ENCODE measurements at regions not wholly inside any gene's neighbourhood (a gene's known extent, or its start where the extent isn't known, plus 50 kb on each side); places are given as distances from the start of the nearest gene placed in this dataset.

DNA sequence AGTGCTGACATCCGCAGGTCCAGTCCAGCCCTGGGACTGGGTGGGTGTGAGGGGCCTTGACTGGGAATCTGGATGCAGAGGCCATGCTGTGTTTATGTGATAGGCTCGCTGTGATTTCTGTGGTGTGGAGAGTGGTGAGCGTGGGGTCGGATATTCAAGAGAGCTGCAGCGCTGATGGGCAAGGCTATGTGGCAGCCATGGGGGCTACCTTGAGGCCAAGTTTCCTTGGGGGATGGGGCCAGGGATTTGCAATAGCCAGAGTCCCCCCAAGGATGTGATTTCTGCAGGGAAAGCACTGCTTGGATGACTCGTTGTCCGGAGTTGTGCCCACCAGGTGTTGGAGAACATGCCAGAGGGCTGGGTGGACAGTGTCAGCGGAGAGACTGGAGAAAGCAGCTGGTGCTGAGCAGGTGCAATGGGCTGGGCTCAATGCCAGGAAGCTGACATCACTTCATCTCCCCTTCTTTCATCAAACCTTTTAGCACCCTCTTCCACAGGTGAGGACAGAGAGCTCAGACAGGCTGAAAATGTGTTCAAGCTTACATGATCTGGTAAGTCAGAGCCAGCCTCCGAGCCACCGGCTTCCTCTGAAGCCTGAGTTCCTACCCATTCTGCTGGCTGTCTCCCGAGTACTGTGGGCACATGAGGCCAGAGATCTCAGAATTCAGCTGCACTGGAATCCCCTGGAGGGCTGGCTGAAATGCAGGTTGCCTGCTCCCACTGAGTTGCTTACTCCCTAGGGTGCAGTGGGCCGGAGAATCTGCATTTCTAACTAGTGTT is 132.9 kb downstream of the RHOU start:
- Histone ChIP-seq H3K4me2 (ENCODE audit: low read depth, low read length) (no peak overlapping the region), H3K36me3 (replicated peaks in 1 of 2; ENCODE audit: control insufficient read depth in 1 of 2, insufficient read depth in 2 of 2, low read length in 2 of 2) (no peaks in the 10 kb centered on the region), H2AFZ (ENCODE audit: low read length) (no peak overlapping the region), H3K27me3 (ENCODE audit: control insufficient read depth in 1 of 2, insufficient read depth in 2 of 2, low read length in 2 of 2) (no peaks in the 10 kb centered on the region), H3K4me3 (replicated peaks in 1 of 3; ENCODE audit: insufficient read depth in 1 of 3, low read depth in 2 of 3, low read length in 3 of 3) (no peak overlapping the region), H4K20me1 (ENCODE audit: insufficient read depth, low read length) (no peaks in the 10 kb centered on the region), H3K4me1 (ENCODE audit: insufficient read depth, low read length) (peaks cover 77% of the 10 kb centered on the region), H3K9ac (ENCODE audit: insufficient read depth, low read depth, low read length) (no peak overlapping the region), H3K27ac (ENCODE audit: extremely low read length, insufficient read depth, low read length) (no peak overlapping the region), H3K9me3 (ENCODE audit: low read length) (no peaks in the 10 kb centered on the region), H3K79me2 (ENCODE audit: insufficient read depth, low read length) (no peaks in the 10 kb centered on the region)
- no TSS peak for BruUV-seq (replicated peaks)
- ATAC-seq (no peak), DNase-seq (ENCODE audit: low spot score) (no peak), FAIRE-seq (no peak)
- WGBS (ENCODE audit: low lambda C conversion rate): 80% methylated on average over 9 of the region's 12 CpGs
- CTCF ChIA-PET (ENCODE audit: low intra/inter-chr PET ratio, low total read pairs): no interaction called here
- in situ Hi-C loops (cut with HindIII; ENCODE audit: extremely low pct_ligation_motif_present, low pct_unique_long_range_greater_than_20kb) (no loop called here), intact Hi-C loops (cut with micrococcal nuclease; ENCODE audit: unreplicated experiment) (loop anchor here (10.0 kb wide), 1 partner anchor 357 kb away; no protein-coding TSS in a partner anchor)
- TF ChIP-seq RBM39 (IDR thresholded peaks at IDR 0.05; ENCODE audit: low read depth, low read length, poor library complexity, severe bottlenecking): no peak
- no peak for TF ChIP-seq PAF1 (CRISPR knock-in tag; IDR thresholded peaks at IDR 0.05)
- TF ChIP-seq, protein P1, sequence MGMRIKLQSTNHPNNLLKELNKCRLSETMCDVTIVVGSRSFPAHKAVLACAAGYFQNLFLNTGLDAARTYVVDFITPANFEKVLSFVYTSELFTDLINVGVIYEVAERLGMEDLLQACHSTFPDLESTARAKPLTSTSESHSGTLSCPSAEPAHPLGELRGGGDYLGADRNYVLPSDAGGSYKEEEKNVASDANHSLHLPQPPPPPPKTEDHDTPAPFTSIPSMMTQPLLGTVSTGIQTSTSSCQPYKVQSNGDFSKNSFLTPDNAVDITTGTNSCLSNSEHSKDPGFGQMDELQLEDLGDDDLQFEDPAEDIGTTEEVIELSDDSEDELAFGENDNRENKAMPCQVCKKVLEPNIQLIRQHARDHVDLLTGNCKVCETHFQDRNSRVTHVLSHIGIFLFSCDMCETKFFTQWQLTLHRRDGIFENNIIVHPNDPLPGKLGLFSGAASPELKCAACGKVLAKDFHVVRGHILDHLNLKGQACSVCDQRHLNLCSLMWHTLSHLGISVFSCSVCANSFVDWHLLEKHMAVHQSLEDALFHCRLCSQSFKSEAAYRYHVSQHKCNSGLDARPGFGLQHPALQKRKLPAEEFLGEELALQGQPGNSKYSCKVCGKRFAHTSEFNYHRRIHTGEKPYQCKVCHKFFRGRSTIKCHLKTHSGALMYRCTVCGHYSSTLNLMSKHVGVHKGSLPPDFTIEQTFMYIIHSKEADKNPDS (CRISPR knock-in tag; IDR thresholded peaks at IDR 0.05): no peak
- no peak for TF ChIP-seq FOSL2 (CRISPR knock-in tag; IDR thresholded peaks at IDR 0.05)
- TF ChIP-seq DNMT1 (CRISPR knock-in tag; IDR thresholded peaks at IDR 0.05): no peak
- TF ChIP-seq ZNF777 (CRISPR knock-in tag; IDR thresholded peaks at IDR 0.05): no peak
- TF ChIP-seq PLRG1 (conservative IDR thresholded peaks at IDR 0.05): no peak
- TF ChIP-seq SSRP1 (CRISPR knock-in tag; IDR thresholded peaks at IDR 0.05): no peak
- TF ChIP-seq, protein P2, sequence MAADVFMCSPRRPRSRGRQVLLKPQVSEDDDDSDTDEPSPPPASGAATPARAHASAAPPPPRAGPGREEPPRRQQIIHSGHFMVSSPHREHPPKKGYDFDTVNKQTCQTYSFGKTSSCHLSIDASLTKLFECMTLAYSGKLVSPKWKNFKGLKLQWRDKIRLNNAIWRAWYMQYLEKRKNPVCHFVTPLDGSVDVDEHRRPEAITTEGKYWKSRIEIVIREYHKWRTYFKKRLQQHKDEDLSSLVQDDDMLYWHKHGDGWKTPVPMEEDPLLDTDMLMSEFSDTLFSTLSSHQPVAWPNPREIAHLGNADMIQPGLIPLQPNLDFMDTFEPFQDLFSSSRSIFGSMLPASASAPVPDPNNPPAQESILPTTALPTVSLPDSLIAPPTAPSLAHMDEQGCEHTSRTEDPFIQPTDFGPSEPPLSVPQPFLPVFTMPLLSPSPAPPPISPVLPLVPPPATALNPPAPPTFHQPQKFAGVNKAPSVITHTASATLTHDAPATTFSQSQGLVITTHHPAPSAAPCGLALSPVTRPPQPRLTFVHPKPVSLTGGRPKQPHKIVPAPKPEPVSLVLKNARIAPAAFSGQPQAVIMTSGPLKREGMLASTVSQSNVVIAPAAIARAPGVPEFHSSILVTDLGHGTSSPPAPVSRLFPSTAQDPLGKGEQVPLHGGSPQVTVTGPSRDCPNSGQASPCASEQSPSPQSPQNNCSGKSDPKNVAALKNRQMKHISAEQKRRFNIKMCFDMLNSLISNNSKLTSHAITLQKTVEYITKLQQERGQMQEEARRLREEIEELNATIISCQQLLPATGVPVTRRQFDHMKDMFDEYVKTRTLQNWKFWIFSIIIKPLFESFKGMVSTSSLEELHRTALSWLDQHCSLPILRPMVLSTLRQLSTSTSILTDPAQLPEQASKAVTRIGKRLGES (CRISPR knock-in tag; IDR thresholded peaks at IDR 0.05; ENCODE audit: borderline replicate concordance): no peak
- no peak for TF ChIP-seq SOX6 (IDR thresholded peaks at IDR 0.05)
- TF ChIP-seq SOX6 (CRISPR knock-in tag; IDR thresholded peaks at IDR 0.05): no peak
- TF ChIP-seq ZNF891 (CRISPR knock-in tag; IDR thresholded peaks at IDR 0.05): no peak
- TF ChIP-seq ZFP36L1 (CRISPR knock-in tag; IDR thresholded peaks at IDR 0.05): no peak
- no peak for TF ChIP-seq ZNF589 (CRISPR knock-in tag; conservative IDR thresholded peaks at IDR 0.05)
- TF ChIP-seq MBD4 (IDR thresholded peaks at IDR 0.05; ENCODE audit: borderline replicate concordance, low read length): no peak
- TF ChIP-seq KDM6A (CRISPR knock-in tag; IDR thresholded peaks at IDR 0.05; ENCODE audit: low read depth): no peak
- no peak for TF ChIP-seq ADNP (CRISPR knock-in tag; IDR thresholded peaks at IDR 0.05)
- no peak for TF ChIP-seq ZNF260 (CRISPR knock-in tag; IDR thresholded peaks at IDR 0.05; ENCODE audit: borderline replicate concordance, low read depth)
- POLR2A ChIA-PET: no interaction called here

All from HepG2 (cell line).